HG03103 (cell line): ENCODE measurements at regions not wholly inside any gene's neighbourhood (a gene's known extent, or its start where the extent isn't known, plus 50 kb on each side); places are given as distances from the start of the nearest gene placed in this dataset.

Experiments used
- ATAC-seq: cut with Tn5 transposase; IDR thresholded peaks from one replicate; pipeline ENCODE4 v1.9.1; 2021; ENCODE audit warnings: low read depth; ENCODE audit not compliant: unreplicated experiment

GRCh38 chr7:81607987-81608386 lies 161.9 kb downstream of the HGF start:
- no peak for ATAC-seq

GRCh38 chr7:81606078-81606863 lies 163.6 kb downstream of the HGF start:
- no peak for ATAC-seq

- no peak for ATAC-seq
Observed at GRCh38 chr7:81605493-81605892, 164.4 kb downstream of the HGF start.

- no peak for ATAC-seq
Observed at GRCh38 chr7:81604808-81605174, 165.1 kb downstream of the HGF start.

- no peak for ATAC-seq
Observed at GRCh38 chr7:81604075-81604807, 165.6 kb downstream of the HGF start.

- no peak for ATAC-seq
Observed at GRCh38 chr7:81600608-81601007, 169.2 kb downstream of the HGF start.

- no peak for ATAC-seq
Observed at GRCh38 chr7:81598951-81599350, 170.9 kb downstream of the HGF start.

GRCh38 chr7:81594767-81595166 lies 175.1 kb downstream of the HGF start:
- ATAC-seq = no peak

- no peak for ATAC-seq
Observed at GRCh38 chr7:81590131-81590530, 179.7 kb downstream of the HGF start.

- ATAC-seq = no peak
Observed at GRCh38 chr7:81584667-81585066, 185.2 kb downstream of the HGF start.

GRCh38 chr7:81583882-81584533 lies 185.8 kb downstream of the HGF start:
- ATAC-seq = no peak

GRCh38 chr7:81583090-81583489 lies 186.8 kb downstream of the HGF start:
- no peak for ATAC-seq

- no peak for ATAC-seq
Observed at GRCh38 chr7:81577642-81578340, 192.1 kb downstream of the HGF start.

GRCh38 chr7:81574723-81575326 lies 195.0 kb downstream of the HGF start:
- ATAC-seq = no peak

- ATAC-seq = no peak
Observed at GRCh38 chr7:81573932-81574331, 195.9 kb downstream of the HGF start.

GRCh38 chr7:81573128-81573527 lies 196.7 kb downstream of the HGF start:
- ATAC-seq = no peak

GRCh38 chr7:81562581-81562980 lies 207.3 kb downstream of the HGF start:
- ATAC-seq = no peak

- ATAC-seq = no peak
Observed at GRCh38 chr7:81560708-81561107, 209.1 kb downstream of the HGF start.

GRCh38 chr7:81549484-81550016 lies 220.3 kb downstream of the HGF start:
- no peak for ATAC-seq

- no peak for ATAC-seq
Observed at GRCh38 chr7:81534996-81535395, 234.9 kb downstream of the HGF start.
